Epithelial cell of esophagus (primary cell): ENCODE measurements at regions not wholly inside any gene's neighbourhood (a gene's known extent, or its start where the extent isn't known, plus 50 kb on each side); places are given as distances from the start of the nearest gene placed in this dataset.
A peak's percentile ranks its signal among the peaks of the same experiment; 100 is the strongest.

ENCODE experiments used
- DNase-seq: peaks from one replicate; pipeline ENCODE4 v3.0.0; 2010; ENCODE audit warnings: low read depth
- H3K4me3 ChIP-seq: 2 replicates; pipeline ENCODE4 v1.5.1; 2011; ENCODE audit warnings: mild to moderate bottlenecking, low read length, control low read depth
- CTCF ChIP-seq: IDR thresholded peaks from 2 replicates; pipeline ENCODE4 v1.5.1; 2011; ENCODE audit warnings: low read depth, mild to moderate bottlenecking, low read length, control low read depth, inconsistent platforms; ENCODE audit not compliant: insufficient read depth; ENCODE audit errors: missing control alignments

DNA sequence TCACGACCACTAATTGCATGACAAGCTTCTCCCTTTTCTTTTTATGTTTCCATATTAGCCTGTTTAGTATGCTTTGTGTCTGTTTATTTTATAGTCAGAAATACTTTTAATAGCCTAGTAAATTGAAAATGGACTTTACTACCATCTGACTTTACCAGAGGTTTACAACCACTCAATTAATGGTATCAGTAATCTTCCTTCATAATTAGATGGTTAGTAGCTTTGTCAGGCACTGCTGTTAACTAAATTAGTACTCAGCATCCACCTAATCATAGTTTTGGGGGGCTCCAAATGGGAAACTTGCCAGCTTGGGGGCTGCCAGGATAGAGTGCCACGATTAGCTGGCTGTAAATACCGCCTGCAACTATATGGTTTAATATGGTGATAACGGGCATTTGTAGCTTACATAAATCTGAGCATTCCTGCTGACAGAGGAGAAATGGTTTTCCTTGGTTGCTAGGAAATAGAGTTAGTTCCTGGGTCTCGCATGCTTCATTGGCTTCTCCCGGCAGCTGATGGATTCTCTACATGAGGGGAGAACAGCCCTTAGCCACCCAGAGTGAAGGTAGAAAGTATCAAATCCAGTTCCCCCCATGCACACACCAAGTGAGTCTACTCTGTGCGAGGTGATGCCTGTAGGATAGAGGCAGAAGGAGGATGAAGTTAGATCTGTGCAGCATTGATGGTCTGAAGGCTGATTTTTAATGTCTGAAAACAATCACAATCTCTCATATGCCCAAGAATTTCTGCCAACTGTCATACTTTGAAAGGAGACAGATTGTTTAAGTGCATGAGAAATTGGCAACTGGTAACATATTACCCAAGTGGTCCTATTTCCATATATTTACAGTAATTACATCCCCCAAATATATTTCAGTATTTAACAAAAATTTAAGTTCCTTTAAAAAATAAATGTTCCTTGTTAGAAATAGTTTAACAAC lies 326.6 kb upstream of the PROK2 start:
- H3K4me3 ChIP-seq: no peak overlapping the region
- no peak for TF ChIP-seq CTCF
- no peak for DNase-seq

GRCh38 chr3:72109327-72110259 lies 324.6 kb upstream of the PROK2 start:
- no peak overlapping the region for H3K4me3 ChIP-seq
- no peak for DNase-seq
- no peak for TF ChIP-seq CTCF

- no peak overlapping the region for H3K4me3 ChIP-seq
- TF ChIP-seq CTCF: no peak
- peak; percentile 2 for DNase-seq
Observed at GRCh38 chr3:72105306-72105705, 320.4 kb upstream of the PROK2 start.

- no peak for TF ChIP-seq CTCF
- no peak for DNase-seq
- no peak overlapping the region for H3K4me3 ChIP-seq
Observed at GRCh38 chr3:72102112-72102616, 317.2 kb upstream of the PROK2 start.

DNA sequence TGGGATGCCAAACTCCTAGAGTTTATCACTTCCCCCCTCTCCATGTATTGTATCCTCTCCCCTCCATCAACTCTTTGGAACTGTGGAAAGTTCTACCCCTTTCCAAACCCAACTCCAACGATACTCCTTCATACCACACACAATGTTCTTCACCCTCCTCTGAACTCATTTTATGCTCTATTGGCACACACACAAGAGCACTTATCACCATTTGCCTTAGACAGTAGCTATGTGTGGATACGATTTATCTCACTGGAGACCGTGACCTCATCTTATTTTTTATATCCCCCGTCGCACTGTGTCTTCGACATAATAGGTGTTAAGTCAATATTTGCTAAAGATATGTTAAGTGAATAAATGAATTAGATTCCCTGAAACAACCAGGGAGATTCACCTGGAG lies 316.5 kb upstream of the PROK2 start:
- H3K4me3 ChIP-seq: no peak overlapping the region
- no peak for DNase-seq
- no peak for TF ChIP-seq CTCF

GRCh38 chr3:72100601-72101187 lies 315.7 kb upstream of the PROK2 start:
- no peak for TF ChIP-seq CTCF
- H3K4me3 ChIP-seq: no peak overlapping the region

More at GRCh38 chr3:72100601-72101187, 315.7 kb upstream of the PROK2 start:
- DNase-seq: peak; percentile 5
